NCI-H1417 treated with DMSO at 0.1 percent for 48 hours (cell line): ENCODE measurements at regions not wholly inside any gene's neighbourhood (a gene's known extent, or its start where the extent isn't known, plus 50 kb on each side); places are given as distances from the start of the nearest gene placed in this dataset.

ENCODE experiments used
- DNase-seq: peaks from one replicate; lab custom pipeline; 2025; lab: John Stamatoyannopoulos, UW

- no peak for DNase-seq
These were observed 210.0 kb upstream of the CST7 start for GRCh38 chr20:24738981-24739633.

DNA sequence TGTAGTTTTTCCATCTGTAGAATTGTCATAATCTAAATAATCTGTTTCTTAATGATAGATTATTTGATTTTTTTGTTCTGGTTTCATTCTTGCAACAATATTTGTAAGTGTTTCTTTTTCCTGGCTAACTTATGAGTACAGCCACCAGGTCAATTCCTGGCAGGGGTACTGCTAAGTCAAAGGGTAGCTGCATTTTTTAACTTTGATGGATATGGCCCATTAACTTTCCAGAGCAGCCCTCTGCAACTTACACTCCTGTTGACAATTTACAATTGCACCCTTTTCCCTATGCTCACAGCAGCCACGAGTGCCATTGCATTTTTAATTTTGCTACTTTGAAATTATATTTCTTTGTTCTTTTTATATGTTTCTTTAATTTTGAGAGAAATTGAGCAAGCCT lies 209.3 kb upstream of the CST7 start:
- no peak for DNase-seq

DNA sequence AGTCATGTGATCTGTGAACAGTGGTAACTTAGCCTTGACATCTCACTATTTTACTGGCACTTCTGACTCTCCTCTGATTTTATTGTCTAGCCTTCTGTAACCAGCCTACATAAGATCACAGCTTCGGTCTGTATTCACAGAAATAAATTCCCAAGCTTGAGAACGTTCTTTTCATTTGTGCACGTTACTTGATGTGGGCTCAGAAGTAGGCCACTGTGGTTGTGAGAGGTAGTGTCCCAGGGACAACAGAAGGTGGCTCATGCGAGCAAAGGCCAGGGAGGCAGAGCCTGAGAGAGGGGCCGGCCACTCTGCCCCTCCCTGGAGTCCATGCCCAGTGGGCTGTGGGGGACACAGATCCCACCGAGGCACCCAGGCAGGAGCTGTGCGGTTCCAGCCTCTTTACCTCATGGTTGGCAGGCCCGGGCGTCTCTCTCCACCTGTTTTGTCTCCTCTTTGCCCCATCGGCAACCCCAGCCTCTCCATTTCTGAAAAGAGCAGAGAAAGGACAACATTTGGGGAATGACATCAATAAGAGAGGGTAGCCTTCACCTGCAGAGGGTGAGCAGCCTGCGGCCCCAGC lies 207.5 kb upstream of the CST7 start:
- no peak for DNase-seq

GRCh38 chr20:24742436-24742835 lies 206.6 kb upstream of the CST7 start:
- no peak for DNase-seq

DNA sequence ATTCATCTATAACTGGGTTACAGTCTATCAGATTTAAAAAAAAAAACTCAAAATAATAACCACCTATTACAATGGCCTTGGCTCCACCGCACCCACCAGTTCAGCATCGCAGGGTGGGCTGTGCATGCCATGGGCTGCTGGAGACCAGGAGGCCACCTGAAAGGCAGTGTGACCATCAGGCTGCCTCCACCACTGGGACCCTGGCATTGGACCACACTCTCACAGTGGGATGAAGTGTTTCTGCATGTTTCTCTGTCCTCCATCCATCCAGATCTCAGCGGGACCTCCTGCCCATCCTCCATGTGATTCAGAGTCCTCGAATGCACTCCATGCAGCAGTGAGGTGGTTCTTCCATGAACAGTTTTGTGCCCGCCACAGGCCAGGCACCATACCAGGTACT lies 206.1 kb upstream of the CST7 start:
- no peak for DNase-seq

GRCh38 chr20:24743641-24744040 lies 205.4 kb upstream of the CST7 start:
- DNase-seq, result no peak

DNA sequence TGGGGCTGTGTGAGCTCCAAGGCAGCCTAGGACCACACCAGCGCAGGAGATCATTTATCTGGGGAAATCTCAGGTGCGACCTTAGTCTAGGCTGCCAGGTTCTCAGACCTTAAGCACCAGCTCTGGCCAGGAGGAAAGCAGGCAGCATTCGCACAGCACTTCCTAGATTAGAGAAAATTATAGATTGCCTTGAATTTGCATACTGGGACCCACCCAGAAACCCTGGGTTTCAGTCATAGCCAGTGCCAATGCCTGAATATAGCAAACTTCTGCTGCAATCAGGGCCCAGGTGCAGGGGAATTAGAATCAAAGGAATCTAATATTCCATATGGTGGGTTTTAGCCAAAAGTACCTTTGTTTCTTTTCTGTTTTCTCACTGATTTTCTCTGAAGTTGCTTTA lies 204.3 kb upstream of the CST7 start:
- no peak for DNase-seq

DNA sequence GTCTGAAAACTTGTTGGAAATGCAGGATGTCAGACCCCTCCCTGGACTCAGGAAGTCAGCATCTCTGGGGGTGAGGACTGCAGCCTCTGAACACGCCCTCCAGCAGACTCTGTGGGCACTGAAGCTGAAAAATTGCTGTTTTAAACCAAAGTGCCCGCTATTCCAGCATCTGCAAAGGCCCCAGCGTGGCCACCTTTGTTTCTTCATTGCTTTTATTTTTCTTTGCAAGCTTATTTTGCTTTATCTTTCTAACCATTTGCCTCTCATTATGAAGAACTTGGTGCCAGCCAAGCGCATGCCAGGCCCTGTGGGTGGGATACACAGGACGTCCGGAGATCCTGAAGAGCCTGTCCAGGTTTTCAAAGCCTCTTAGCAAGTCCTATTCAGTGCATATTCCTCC lies 203.9 kb upstream of the CST7 start:
- no peak for DNase-seq

- no peak for DNase-seq
These were observed 203.3 kb upstream of the CST7 start for GRCh38 chr20:24745617-24746350.

GRCh38 chr20:24746351-24746685 lies 202.8 kb upstream of the CST7 start:
- no peak for DNase-seq

DNA sequence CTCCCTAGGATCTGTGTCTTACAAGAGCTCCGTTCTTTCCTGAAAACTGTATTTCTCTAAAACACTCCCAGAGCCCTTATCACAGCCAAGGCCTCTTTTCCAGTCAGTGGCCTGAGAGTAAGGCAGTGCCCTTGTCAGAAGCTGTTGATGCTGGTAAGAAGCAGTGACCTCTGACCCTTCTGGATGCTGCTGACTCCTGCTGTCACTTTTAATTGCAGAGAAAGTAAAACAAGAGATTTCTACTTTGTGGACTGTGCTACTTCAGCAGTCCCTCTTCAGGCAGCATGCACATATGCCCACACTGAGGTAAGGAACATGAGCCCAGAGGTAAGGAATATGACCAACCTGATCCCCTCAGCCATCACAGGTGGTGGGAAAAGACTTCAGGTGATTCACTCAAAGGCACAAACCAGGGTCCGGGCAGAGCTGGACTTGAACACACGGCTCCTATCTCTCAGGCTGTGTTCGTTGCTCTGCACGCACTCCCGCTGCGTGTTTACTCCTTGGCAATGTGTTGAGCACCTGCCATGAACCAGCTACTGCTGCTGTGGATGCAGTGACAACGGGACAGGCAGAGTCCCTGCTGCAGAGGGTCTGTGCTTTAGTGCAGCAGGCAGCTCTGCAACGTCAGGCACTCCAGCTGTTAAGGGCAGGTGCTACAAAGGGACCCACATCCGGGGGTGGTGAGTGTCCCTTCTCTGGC lies 201.9 kb upstream of the CST7 start:
- DNase-seq, result no peak

DNA sequence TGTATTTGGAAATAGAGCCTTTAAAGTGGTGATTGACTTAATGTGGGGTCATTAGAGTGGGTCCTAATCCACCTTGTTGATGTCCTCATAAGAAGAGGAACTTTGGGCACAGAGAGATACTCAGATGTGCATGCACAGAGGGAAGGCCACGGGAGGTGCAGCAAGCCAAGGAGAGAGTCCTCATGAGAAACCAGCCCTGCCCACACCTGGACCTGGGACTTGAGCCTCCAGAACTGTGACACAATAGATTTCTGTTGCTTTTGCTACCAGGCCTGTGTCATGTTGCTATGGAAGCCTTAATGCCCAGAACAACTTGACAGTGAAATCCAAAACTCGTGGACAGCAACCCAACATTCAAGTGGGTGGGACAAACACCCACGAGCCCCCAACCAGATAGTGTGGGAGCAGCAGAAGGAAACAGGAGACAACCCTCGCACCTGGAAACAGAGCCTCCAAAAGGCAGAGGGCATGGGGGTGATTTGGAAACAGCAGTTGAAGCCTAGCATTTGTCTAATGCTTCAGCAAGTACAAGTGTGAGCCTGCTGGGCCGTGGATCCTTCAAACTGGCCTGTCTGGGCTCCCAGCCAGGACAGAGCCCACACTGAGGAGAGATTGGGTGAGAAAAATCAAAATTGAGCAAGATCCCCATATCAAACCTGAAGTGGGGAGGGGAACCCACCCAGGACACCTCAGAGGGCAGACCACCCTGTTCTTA lies 201.0 kb upstream of the CST7 start:
- DNase-seq, result no peak

- DNase-seq, result no peak
These were observed 197.5 kb upstream of the CST7 start for GRCh38 chr20:24751551-24751950.

- no peak for DNase-seq
These were observed 196.5 kb upstream of the CST7 start for GRCh38 chr20:24752612-24753011.

- DNase-seq, result no peak
These were observed 195.9 kb upstream of the CST7 start for GRCh38 chr20:24753130-24753529.

DNA sequence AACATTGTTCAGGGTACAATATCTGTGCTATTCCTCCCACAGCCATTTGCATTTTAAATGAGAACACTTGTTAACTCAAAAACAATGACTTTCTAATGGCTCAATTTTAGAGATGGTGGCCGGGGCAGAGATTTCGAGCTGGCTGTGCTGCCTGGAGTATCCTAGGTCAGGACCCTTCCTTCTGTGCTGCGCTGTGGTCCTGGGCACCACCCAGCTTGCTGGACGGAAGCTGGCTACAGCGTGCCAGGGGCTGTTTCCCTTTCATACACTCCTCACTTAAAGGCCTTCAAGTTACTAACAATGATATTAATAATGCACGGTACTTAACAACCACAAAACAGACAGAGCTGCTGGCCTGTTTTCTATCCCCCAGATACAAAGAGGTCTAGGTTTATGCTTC lies 194.4 kb upstream of the CST7 start:
- DNase-seq, result no peak

DNA sequence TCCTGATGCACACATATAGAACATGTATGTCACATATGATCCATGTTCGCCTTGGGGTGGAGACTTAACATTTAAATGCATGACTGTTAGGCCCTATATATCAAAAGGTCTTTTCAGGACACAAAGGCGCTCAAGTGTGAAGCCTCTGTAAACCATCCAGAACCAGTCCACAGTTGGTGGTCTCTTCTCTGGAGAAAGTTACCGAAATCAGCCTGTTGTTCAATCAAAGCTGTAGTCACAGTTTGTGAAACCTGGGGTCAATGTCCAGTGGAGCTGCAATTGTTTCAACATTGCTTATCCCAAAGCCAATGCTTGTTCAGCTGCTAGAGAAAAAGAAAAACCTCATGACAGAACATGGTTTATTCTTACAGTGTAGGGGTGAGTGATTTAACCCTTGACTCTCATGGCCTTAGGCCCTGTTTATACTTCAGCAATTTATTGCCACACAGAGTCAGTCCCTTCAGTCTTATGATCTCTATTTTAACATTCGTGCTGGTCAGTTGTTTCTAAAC lies 193.6 kb upstream of the CST7 start:
- DNase-seq, result no peak

DNA sequence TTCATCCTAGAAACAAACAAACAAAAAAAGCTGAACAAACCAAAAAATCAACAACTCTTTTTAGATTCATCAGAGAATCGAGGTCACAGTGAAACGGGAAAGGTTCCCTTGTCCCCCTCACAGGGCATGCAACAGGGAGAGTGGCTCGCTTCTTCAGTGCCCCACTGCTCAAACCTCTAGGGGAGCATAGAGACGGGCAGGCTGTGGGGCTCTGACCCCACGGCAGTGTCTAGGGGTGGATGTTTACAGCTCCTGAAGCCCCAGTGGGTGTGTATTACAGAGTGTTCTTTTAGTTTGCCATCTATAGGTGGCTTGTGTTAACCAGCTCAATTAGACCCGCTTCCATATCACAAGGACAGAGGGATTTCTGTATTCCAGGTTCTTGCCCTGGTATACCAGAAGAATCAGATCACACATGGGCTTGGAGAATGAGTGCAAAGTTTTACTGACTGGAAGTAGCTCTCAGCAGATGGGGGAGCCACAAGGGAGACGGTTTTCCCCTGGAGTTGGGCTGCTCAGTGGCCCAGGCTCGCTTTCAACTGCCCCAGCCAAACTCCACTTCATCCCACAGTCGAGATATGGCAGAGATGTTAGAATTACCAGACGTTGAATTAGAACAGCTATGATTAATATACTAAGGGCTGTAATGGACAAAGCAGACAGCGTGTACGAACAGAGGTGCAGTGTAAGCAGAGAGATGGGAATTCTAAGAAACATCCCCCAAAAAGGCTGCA lies 192.6 kb upstream of the CST7 start:
- no peak for DNase-seq

DNA sequence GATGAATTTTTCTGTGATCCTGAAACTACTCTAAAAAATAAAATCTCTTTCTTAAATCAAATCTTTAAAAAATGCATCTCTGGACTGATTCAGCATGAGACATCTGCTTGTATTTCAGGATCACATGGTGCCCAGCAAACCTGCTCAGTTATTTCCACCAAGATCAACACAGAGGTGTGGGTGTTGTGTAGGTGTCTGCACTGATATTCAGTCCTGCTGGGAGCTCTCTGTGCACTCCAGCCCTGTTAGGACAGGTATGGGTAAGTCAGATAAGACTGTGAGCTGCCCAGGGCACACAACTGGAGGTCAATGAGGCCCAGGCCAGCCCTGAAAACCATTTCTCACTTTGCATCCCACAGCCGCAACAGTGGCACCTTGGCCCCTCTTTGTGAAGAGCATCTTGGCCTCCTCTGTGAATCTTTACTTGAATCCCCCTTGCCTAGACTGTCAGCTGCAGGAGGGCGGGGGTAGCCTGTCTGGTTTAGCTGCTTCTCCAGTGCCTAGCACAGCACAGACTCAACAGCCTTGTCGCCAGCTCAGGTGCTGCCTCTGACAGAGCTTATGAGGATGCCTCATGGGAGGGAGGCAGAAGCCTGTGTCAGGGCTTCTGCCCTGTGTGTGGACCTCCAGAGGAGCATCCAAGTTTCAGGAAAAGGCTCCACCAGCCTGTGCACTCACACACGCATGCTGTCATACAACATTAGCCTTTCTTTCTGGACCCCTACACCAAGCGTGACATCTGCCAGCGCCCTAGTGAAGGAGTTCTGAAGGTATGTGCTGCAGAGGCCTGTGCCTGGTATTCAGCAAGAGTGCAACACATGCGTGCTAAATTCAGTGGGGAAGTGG lies 187.6 kb upstream of the CST7 start:
- no peak for DNase-seq

DNA sequence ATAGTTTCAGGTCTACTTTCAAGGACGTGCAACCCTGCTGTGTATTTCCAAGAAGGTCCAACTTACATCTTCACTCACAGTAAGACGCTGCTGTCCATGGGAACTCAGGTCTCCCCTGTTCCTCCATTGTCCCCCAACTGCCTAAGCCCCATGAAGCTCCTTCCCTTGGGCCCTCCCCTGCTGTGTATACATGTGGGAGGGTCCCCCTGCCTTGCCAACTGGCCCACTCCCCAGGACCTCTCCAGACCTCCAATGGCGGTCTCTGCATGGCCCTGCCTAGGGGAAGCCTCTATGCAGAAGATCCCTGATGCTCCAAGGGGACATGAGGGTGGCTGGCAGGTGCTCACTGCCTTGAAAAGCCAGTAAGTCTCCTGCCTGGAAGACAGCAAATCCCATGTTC lies 186.7 kb upstream of the CST7 start:
- DNase-seq, result no peak
